Left kidney (tissue), 1 donor: ENCODE measurements at regions not wholly inside any gene's neighbourhood (a gene's known extent, or its start where the extent isn't known, plus 50 kb on each side); places are given as distances from the start of the nearest gene placed in this dataset.

ENCODE experiments used
- DNase-seq: peaks from one replicate; pipeline ENCODE4 v3.0.0-alpha.2; 2013

- peak; percentile 50 for DNase-seq
Observed at GRCh38 chr16:13291591-13292333, 390.4 kb downstream of the SHISA9 start.

GRCh38 chr16:13296206-13296605 is 394.8 kb downstream of the SHISA9 start:
- DNase-seq = no peak

GRCh38 chr16:13298666-13299065 is 397.3 kb downstream of the SHISA9 start:
- DNase-seq = no peak

- no peak for DNase-seq
Observed at GRCh38 chr16:13300066-13300840, 398.9 kb downstream of the SHISA9 start.

GRCh38 chr16:13305019-13305755 is 403.8 kb downstream of the SHISA9 start:
- no peak for DNase-seq

GRCh38 chr16:13306161-13306995 is 405.0 kb downstream of the SHISA9 start:
- no peak for DNase-seq

- DNase-seq = no peak
Observed at GRCh38 chr16:13307255-13307654, 405.9 kb downstream of the SHISA9 start.

GRCh38 chr16:13307851-13308250 is 406.5 kb downstream of the SHISA9 start:
- DNase-seq = no peak

GRCh38 chr16:13312063-13312462 is 410.7 kb downstream of the SHISA9 start:
- DNase-seq = no peak

GRCh38 chr16:13313351-13313750 is 412.0 kb downstream of the SHISA9 start:
- no peak for DNase-seq

- DNase-seq = no peak
Observed at GRCh38 chr16:13314633-13315032, 413.2 kb downstream of the SHISA9 start.

GRCh38 chr16:13315642-13316427 is 414.4 kb downstream of the SHISA9 start:
- DNase-seq = no peak

GRCh38 chr16:13322336-13322735 is 420.9 kb downstream of the SHISA9 start:
- DNase-seq = no peak

- DNase-seq = no peak
Observed at GRCh38 chr16:13324851-13325250, 423.5 kb downstream of the SHISA9 start.

- no peak for DNase-seq
Observed at GRCh38 chr16:13325396-13325795, 424.0 kb downstream of the SHISA9 start.

- DNase-seq = no peak
Observed at GRCh38 chr16:13331918-13332317, 430.5 kb downstream of the SHISA9 start.

- no peak for DNase-seq
Observed at GRCh38 chr16:13332713-13333255, 431.4 kb downstream of the SHISA9 start.

GRCh38 chr16:13333336-13333735 is 431.9 kb downstream of the SHISA9 start:
- no peak for DNase-seq

GRCh38 chr16:13335879-13336278 is 434.5 kb downstream of the SHISA9 start:
- DNase-seq = no peak

GRCh38 chr16:13336335-13336734 is 434.9 kb downstream of the SHISA9 start:
- DNase-seq = no peak
